Naive thymus-derived CD8-positive, alpha-beta T cell (primary cell): ENCODE measurements at regions not wholly inside any gene's neighbourhood (a gene's known extent, or its start where the extent isn't known, plus 50 kb on each side); places are given as distances from the start of the nearest gene placed in this dataset.

ENCODE experiments used
- ATAC-seq, 2 donors: fragments of 150-1000 bp; cut with Tn5 transposase in 1 of 2; sonication (Bioruptor Pico), chemical (Tn5 transposase) in 1 of 2; 1 replicate in 1 of 2; 2 replicates in 1 of 2; pipeline ENCODE4 v1.10.0; 2021; ENCODE audit warnings: mild to moderate bottlenecking in 2 of 2, moderate library complexity in 2 of 2
- POLR2A ChIA-PET: fragments of 350-600 bp; sonication (Branson Sonifier 250); formaldehyde crosslinking; loops from one replicate; lab custom pipeline; 2021; ENCODE audit warnings: antibody characterized with exemption; lab: Charles Lee
- DNase-seq, 10 donors: peaks; one replicate each; pipeline versions ENCODE4 v3.0.0 to v3.0.0-alpha.2; 2020 to 2022
- H3K27ac Mint-ChIP-seq, 10 donors: one replicate each; pipeline ENCODE4 v1.8.0; 2020 to 2022; ENCODE audit warnings: mild to moderate bottlenecking in 10 of 10, mixed read lengths in 10 of 10, moderate library complexity in 4 of 10, inconsistent platforms in 1 of 10
- H3K27me3 Mint-ChIP-seq, 5 donors: one replicate each; pipeline ENCODE4 v1.8.0; 2021 to 2022; ENCODE audit warnings: mixed read lengths in 5 of 5
- H3K36me3 Mint-ChIP-seq, 3 donors: one replicate each; pipeline ENCODE4 v1.8.0; 2020 to 2022; ENCODE audit warnings: mixed read lengths in 3 of 3, mild to moderate bottlenecking in 2 of 3, inconsistent platforms in 1 of 3
- H3K4me1 Mint-ChIP-seq, 4 donors: one replicate each; pipeline ENCODE4 v1.8.0; 2021 to 2022; ENCODE audit warnings: mixed read lengths in 4 of 4
- H3K4me3 Mint-ChIP-seq, 10 donors: one replicate each; pipeline ENCODE4 v1.8.0; 2020 to 2022; ENCODE audit warnings: mild to moderate bottlenecking in 10 of 10, mixed read lengths in 10 of 10, moderate library complexity in 6 of 10, inconsistent platforms in 1 of 10
- H3K9me3 Mint-ChIP-seq, 9 donors: one replicate each; pipeline ENCODE4 v1.8.0; 2020 to 2022; ENCODE audit warnings: mixed read lengths in 9 of 9, mild to moderate bottlenecking in 3 of 9, inconsistent platforms in 1 of 9, moderate library complexity in 1 of 9

GRCh38 chr2:234302664-234302991 lies 194.3 kb downstream of the ARL4C start:
- Mint-ChIP-seq H3K27ac (peak overlapping the region in 5 of 10 donors; percentile 19 to 77 (median 44)), H3K36me3 (no peaks in the 10 kb centered on the region), H3K27me3 (peaks cover 0 to 3% (median 0%) of the 10 kb centered on the region in 5 donors), H3K9me3 (no peaks in the 10 kb centered on the region), H3K4me1 (peaks cover 27 to 56% (median 49%) of the 10 kb centered on the region in 4 donors), H3K4me3 (peak overlapping the region in 1 of 10 donors; percentile 24)
- POLR2A ChIA-PET, result no interaction called here
- ATAC-seq, result no peak
- DNase-seq, result no peak

GRCh38 chr2:234300932-234301823 lies 195.7 kb downstream of the ARL4C start:
- Mint-ChIP-seq H3K4me3 (peak overlapping the region in 9 of 10 donors; percentile 2 to 82 (median 51)), H3K36me3 (no peaks in the 10 kb centered on the region), H3K27me3 (peaks cover 0 to 3% (median 0%) of the 10 kb centered on the region in 5 donors), H3K9me3 (peaks cover 0 to 2% (median 0%) of the 10 kb centered on the region in 9 donors), H3K27ac (peak overlapping the region; percentile 61 to 89 (median 78)), H3K4me1 (peaks cover 28 to 60% (median 50%) of the 10 kb centered on the region in 4 donors)
- ATAC-seq, result peak; percentile 25 to 71
- no peak for DNase-seq
- POLR2A ChIA-PET, result interaction anchor here (0.5 to 2.8 kb wide), 5 partner anchors 9 to 199 kb away, joined by 3 to 18 read pairs (median 3); no protein-coding TSS in a partner anchor

- Mint-ChIP-seq H3K36me3 (no peaks in the 10 kb centered on the region), H3K27ac (peak overlapping the region; percentile 44 to 89 (median 70)), H3K4me3 (peak overlapping the region in 9 of 10 donors; percentile 6 to 68 (median 45)), H3K4me1 (peaks cover 28 to 59% (median 53%) of the 10 kb centered on the region in 4 donors), H3K9me3 (peaks cover 0 to 2% (median 0%) of the 10 kb centered on the region in 9 donors), H3K27me3 (peaks cover 0 to 3% (median 0%) of the 10 kb centered on the region in 5 donors)
- POLR2A ChIA-PET, result interaction anchor here (0.5 to 2.8 kb wide), 6 partner anchors 8 to 200 kb away, joined by 3 to 18 read pairs (median 4); no protein-coding TSS in a partner anchor
- DNase-seq (peak in 1 of 10 donors; percentile 29), ATAC-seq (peak; percentile 53 to 65)
Observed at GRCh38 chr2:234300391-234300925, 196.4 kb downstream of the ARL4C start.

GRCh38 chr2:234298918-234299317 lies 198.0 kb downstream of the ARL4C start:
- DNase-seq, result no peak
- Mint-ChIP-seq H3K36me3 (no peaks in the 10 kb centered on the region), H3K4me1 (peaks cover 32 to 70% (median 63%) of the 10 kb centered on the region in 4 donors), H3K27me3 (peaks cover 0 to 2% (median 0%) of the 10 kb centered on the region in 5 donors), H3K27ac (peak overlapping the region in 6 of 10 donors; percentile 19 to 94 (median 59)), H3K4me3 (peak overlapping the region in 1 of 10 donors; percentile 15), H3K9me3 (peaks cover 0 to 2% (median 0%) of the 10 kb centered on the region in 9 donors)
- no peak for ATAC-seq
- POLR2A ChIA-PET, result interaction anchor here (0.6 to 1.2 kb wide), 4 partner anchors 18 to 195 kb away, joined by 3 to 8 read pairs (median 4); no protein-coding TSS in a partner anchor

GRCh38 chr2:234296991-234297390 lies 199.9 kb downstream of the ARL4C start:
- Mint-ChIP-seq H3K36me3 (no peaks in the 10 kb centered on the region), H3K4me3 (no peak overlapping the region), H3K9me3 (peaks cover 0 to 4% (median 0%) of the 10 kb centered on the region in 9 donors), H3K27ac (peak overlapping the region in 7 of 10 donors; percentile 41 to 96 (median 75)), H3K4me1 (peaks cover 34 to 78% (median 72%) of the 10 kb centered on the region in 4 donors), H3K27me3 (peaks cover 0 to 2% (median 0%) of the 10 kb centered on the region in 5 donors)
- DNase-seq, result no peak
- POLR2A ChIA-PET, result interaction anchor here (0.6 kb wide), 1 partner anchor 299 kb away, joined by 3 read pairs; no protein-coding TSS in a partner anchor
- ATAC-seq, result no peak

GRCh38 chr2:234293973-234294372 lies 202.9 kb downstream of the ARL4C start:
- Mint-ChIP-seq H3K4me1 (peaks cover 43 to 84% (median 79%) of the 10 kb centered on the region in 4 donors), H3K36me3 (no peaks in the 10 kb centered on the region), H3K27me3 (peaks cover 0 to 2% (median 0%) of the 10 kb centered on the region in 5 donors), H3K9me3 (peaks cover 0 to 4% (median 0%) of the 10 kb centered on the region in 9 donors), H3K27ac (peak overlapping the region; percentile 88 to 100 (median 99)), H3K4me3 (peak overlapping the region in 9 of 10 donors; percentile 33 to 67 (median 54))
- no peak for DNase-seq
- POLR2A ChIA-PET, result interaction anchor here (1.1 to 8.6 kb wide), 6 partner anchors 13 to 202 kb away, joined by 3 to 144 read pairs (median 52); partner anchors contain the start of gene ARL4C
- no peak for ATAC-seq

- no peaks in the 10 kb centered on the region for H3K36me3 Mint-ChIP-seq
- DNase-seq (no peak), ATAC-seq (no peak)
- peaks cover 41 to 88% (median 82%) of the 10 kb centered on the region in 4 donors for H3K4me1 Mint-ChIP-seq
- peaks cover 0 to 4% (median 0%) of the 10 kb centered on the region in 9 donors for H3K9me3 Mint-ChIP-seq
- POLR2A ChIA-PET, result interaction anchor here (0.7 to 8.6 kb wide), 24 partner anchors 8 to 203 kb away, joined by 3 to 144 read pairs (median 4); partner anchors contain the start of gene ARL4C
- no peaks in the 10 kb centered on the region for H3K27me3 Mint-ChIP-seq
- H3K4me3 Mint-ChIP-seq, result peak overlapping the region; percentile 63 to 83 (median 76)
- peak overlapping the region; percentile 94 to 100 (median 99) for H3K27ac Mint-ChIP-seq
Observed at GRCh38 chr2:234292962-234293243, 204.0 kb downstream of the ARL4C start.

GRCh38 chr2:234292205-234292961 lies 204.5 kb downstream of the ARL4C start:
- Mint-ChIP-seq H3K27me3 (no peaks in the 10 kb centered on the region), H3K4me3 (peak overlapping the region; percentile 63 to 83 (median 76)), H3K36me3 (no peaks in the 10 kb centered on the region), H3K9me3 (peaks cover 0 to 4% (median 0%) of the 10 kb centered on the region in 9 donors), H3K4me1 (peaks cover 41 to 91% (median 82%) of the 10 kb centered on the region in 4 donors), H3K27ac (peak overlapping the region; percentile 94 to 100 (median 99))
- DNase-seq, result peak in 9 of 10 donors; percentile 52 to 91 (median 82)
- POLR2A ChIA-PET, result interaction anchor here (0.7 to 8.6 kb wide), 30 partner anchors 8 to 203 kb away, joined by 3 to 144 read pairs (median 4); partner anchors contain the start of gene ARL4C
- peak; percentile 66 to 70 for ATAC-seq

GRCh38 chr2:234291765-234292204 lies 205.1 kb downstream of the ARL4C start:
- Mint-ChIP-seq H3K4me1 (peaks cover 41 to 87% (median 76%) of the 10 kb centered on the region in 4 donors), H3K36me3 (no peaks in the 10 kb centered on the region), H3K27ac (peak overlapping the region; percentile 94 to 100 (median 99)), H3K9me3 (peaks cover 0 to 4% (median 0%) of the 10 kb centered on the region in 9 donors), H3K27me3 (no peaks in the 10 kb centered on the region), H3K4me3 (peak overlapping the region; percentile 63 to 83 (median 76))
- ATAC-seq, result peak; percentile 11 to 20
- POLR2A ChIA-PET, result interaction anchor here (0.7 to 8.6 kb wide), 20 partner anchors 9 to 301 kb away, joined by 3 to 144 read pairs (median 4); partner anchors contain the start of gene ARL4C
- DNase-seq, result peak in 8 of 10 donors; percentile 14 to 72 (median 50)

GRCh38 chr2:234290671-234291070 lies 206.2 kb downstream of the ARL4C start:
- Mint-ChIP-seq H3K27me3 (no peaks in the 10 kb centered on the region), H3K9me3 (peaks cover 0 to 3% (median 0%) of the 10 kb centered on the region in 9 donors), H3K36me3 (no peaks in the 10 kb centered on the region), H3K27ac (peak overlapping the region; percentile 94 to 100 (median 99)), H3K4me3 (peak overlapping the region; percentile 54 to 83 (median 67)), H3K4me1 (peaks cover 33 to 82% (median 69%) of the 10 kb centered on the region in 4 donors)
- POLR2A ChIA-PET, result interaction anchor here (0.9 to 8.6 kb wide), 15 partner anchors 10 to 300 kb away, joined by 3 to 144 read pairs (median 6); partner anchors contain the start of gene ARL4C
- ATAC-seq (peak; percentile 67 to 77), DNase-seq (peak; percentile 35 to 95 (median 83))
